Body of pancreas (tissue), 4 donors: ENCODE measurements at regions not wholly inside any gene's neighbourhood (a gene's known extent, or its start where the extent isn't known, plus 50 kb on each side); places are given as distances from the start of the nearest gene placed in this dataset.

ENCODE experiments used
- POLR2A ChIP-seq, 3 donors: fragments of 450-650 bp; IDR thresholded peaks; one replicate each; pipeline ENCODE4 v1.6.1; 2016; ENCODE audit warnings: antibody characterized with exemption in 3 of 3, mild to moderate bottlenecking in 2 of 3
- TF ChIP-seq, protein P1 (sequence below), 7 experiments: fragments of 450-650 bp in 4 of 7; fragments of 200-600 bp in 3 of 7; sonication (generic) in 3 of 7; IDR thresholded peaks; one replicate each; pipeline ENCODE4 v1.5.1; 2016 to 2019; ENCODE audit warnings: antibody characterized with exemption in 7 of 7

GRCh38 chr22:47397673-47398072 is 635.2 kb downstream of the TBC1D22A start:
- TF ChIP-seq, protein P1, sequence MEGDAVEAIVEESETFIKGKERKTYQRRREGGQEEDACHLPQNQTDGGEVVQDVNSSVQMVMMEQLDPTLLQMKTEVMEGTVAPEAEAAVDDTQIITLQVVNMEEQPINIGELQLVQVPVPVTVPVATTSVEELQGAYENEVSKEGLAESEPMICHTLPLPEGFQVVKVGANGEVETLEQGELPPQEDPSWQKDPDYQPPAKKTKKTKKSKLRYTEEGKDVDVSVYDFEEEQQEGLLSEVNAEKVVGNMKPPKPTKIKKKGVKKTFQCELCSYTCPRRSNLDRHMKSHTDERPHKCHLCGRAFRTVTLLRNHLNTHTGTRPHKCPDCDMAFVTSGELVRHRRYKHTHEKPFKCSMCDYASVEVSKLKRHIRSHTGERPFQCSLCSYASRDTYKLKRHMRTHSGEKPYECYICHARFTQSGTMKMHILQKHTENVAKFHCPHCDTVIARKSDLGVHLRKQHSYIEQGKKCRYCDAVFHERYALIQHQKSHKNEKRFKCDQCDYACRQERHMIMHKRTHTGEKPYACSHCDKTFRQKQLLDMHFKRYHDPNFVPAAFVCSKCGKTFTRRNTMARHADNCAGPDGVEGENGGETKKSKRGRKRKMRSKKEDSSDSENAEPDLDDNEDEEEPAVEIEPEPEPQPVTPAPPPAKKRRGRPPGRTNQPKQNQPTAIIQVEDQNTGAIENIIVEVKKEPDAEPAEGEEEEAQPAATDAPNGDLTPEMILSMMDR (IDR thresholded peaks at IDR 0.05): no peak
- TF ChIP-seq POLR2A (IDR thresholded peaks at IDR 0.05): no peak
